Fibroblast of lung (primary cell): ENCODE measurements at regions not wholly inside any gene's neighbourhood (a gene's known extent, or its start where the extent isn't known, plus 50 kb on each side); places are given as distances from the start of the nearest gene placed in this dataset.

ENCODE experiments used
- DNase-seq, 2 donors: peaks; one replicate each; pipeline versions ENCODE4 v3.0.0 to v3.0.0-alpha.2; 2010; ENCODE audit warnings: low read depth in 2 of 2
- H2AFZ ChIP-seq: 2 replicates; pipeline ENCODE4 v1.5.1; 2012; ENCODE audit warnings: low read length, control low read depth, inconsistent platforms
- H3K27ac ChIP-seq: 2 replicates; pipeline ENCODE4 v1.5.1; 2011; ENCODE audit warnings: low read length, control low read depth; ENCODE audit not compliant: insufficient read depth
- H3K27me3 ChIP-seq: 2 replicates; pipeline ENCODE4 v1.5.1; 2011; ENCODE audit warnings: mild to moderate bottlenecking, low read length; ENCODE audit not compliant: control insufficient read depth, insufficient read depth
- H3K36me3 ChIP-seq: 2 replicates; pipeline ENCODE4 v1.5.1; 2011; ENCODE audit warnings: low read length; ENCODE audit not compliant: control insufficient read depth, insufficient read depth
- H3K4me1 ChIP-seq: 2 replicates; pipeline ENCODE4 v1.5.1; 2011; ENCODE audit warnings: low read length; ENCODE audit not compliant: control insufficient read depth, insufficient read depth; ENCODE audit errors: extremely low read depth
- H3K4me2 ChIP-seq: 2 replicates; pipeline ENCODE4 v1.5.1; 2011; ENCODE audit warnings: low read length, control low read depth; ENCODE audit not compliant: insufficient read depth; ENCODE audit errors: extremely low read depth
- H3K4me3 ChIP-seq, 4 experiments: fragments of 200-600 bp in 1 of 4; sonication (generic) in 1 of 4; replicated peaks in 1 of 4; 2 replicates each; pipeline ENCODE4 v1.5.1; 2011 to 2016; ENCODE audit warnings: low read length in 4 of 4, low read depth in 3 of 4, mild to moderate bottlenecking in 3 of 4, control low read depth in 2 of 4, inconsistent platforms in 1 of 4, mixed read lengths in 1 of 4; ENCODE audit not compliant: insufficient read depth in 1 of 4; ENCODE audit errors: control extremely low read depth in 1 of 4
- H3K79me2 ChIP-seq: 2 replicates; pipeline ENCODE4 v1.5.1; 2012; ENCODE audit warnings: mild to moderate bottlenecking, low read length, inconsistent platforms; ENCODE audit not compliant: control insufficient read depth, insufficient read depth
- H3K9ac ChIP-seq: 2 replicates; pipeline ENCODE4 v1.5.1; 2011; ENCODE audit warnings: mild to moderate bottlenecking, low read length, control low read depth; ENCODE audit not compliant: insufficient read depth
- H3K9me3 ChIP-seq: 2 replicates; pipeline ENCODE4 v1.5.1; 2012; ENCODE audit warnings: low read depth, low read length; ENCODE audit not compliant: control insufficient read depth, insufficient read depth
- H4K20me1 ChIP-seq: 2 replicates; pipeline ENCODE4 v1.5.1; 2011; ENCODE audit warnings: low read length; ENCODE audit not compliant: control insufficient read depth, insufficient read depth; ENCODE audit errors: extremely low read depth
- CTCF ChIP-seq, 2 donors: IDR thresholded peaks in 1 of 2; conservative IDR thresholded peaks in 1 of 2; 1 replicate in 1 of 2; 2 replicates in 1 of 2; pipeline ENCODE4 v1.5.1; 2011 to 2012; ENCODE audit warnings: low read length in 2 of 2, control low read depth in 1 of 2, inconsistent platforms in 1 of 2, low read depth in 1 of 2, mild to moderate bottlenecking in 1 of 2
- EZH2 ChIP-seq: IDR thresholded peaks from 2 replicates; pipeline ENCODE4 v1.5.1; 2012; ENCODE audit warnings: low read length, control low read depth, mild to moderate bottlenecking; ENCODE audit errors: missing control alignments

- no peak for TF ChIP-seq EZH2
- TF ChIP-seq CTCF (conservative IDR thresholded peaks at IDR 0.05 in 1 of 2, IDR thresholded peaks at IDR 0.05 in 1 of 2; ENCODE audit: low read depth in 1 of 2, low read length in 2 of 2): no peak
- H3K9me3 ChIP-seq: no peaks in the 10 kb centered on the region
- H3K9ac ChIP-seq: no peak overlapping the region
- no peaks in the 10 kb centered on the region for H3K36me3 ChIP-seq
- H3K4me2 ChIP-seq: no peak overlapping the region
- no peaks in the 10 kb centered on the region for H3K27me3 ChIP-seq
- H4K20me1 ChIP-seq: no peaks in the 10 kb centered on the region
- no peak overlapping the region for H2AFZ ChIP-seq
- H3K4me1 ChIP-seq: no peaks in the 10 kb centered on the region
- H3K79me2 ChIP-seq: no peaks in the 10 kb centered on the region
- H3K27ac ChIP-seq: no peak overlapping the region
- no peak for DNase-seq
- H3K4me3 ChIP-seq: no peak overlapping the region
Measured at GRCh38 chr11:91091563-91091962, 868.7 kb upstream of the CHORDC1 start.

GRCh38 chr11:91086028-91086427 lies 863.2 kb upstream of the CHORDC1 start:
- Histone ChIP-seq H2AFZ (no peak overlapping the region), H3K36me3 (no peaks in the 10 kb centered on the region), H3K4me1 (no peaks in the 10 kb centered on the region), H3K79me2 (no peaks in the 10 kb centered on the region), H3K4me2 (no peak overlapping the region), H3K9ac (no peak overlapping the region), H4K20me1 (no peaks in the 10 kb centered on the region), H3K27ac (no peak overlapping the region), H3K9me3 (no peaks in the 10 kb centered on the region), H3K4me3 (no peak overlapping the region), H3K27me3 (no peaks in the 10 kb centered on the region)
- TF ChIP-seq CTCF (conservative IDR thresholded peaks at IDR 0.05 in 1 of 2, IDR thresholded peaks at IDR 0.05 in 1 of 2; ENCODE audit: low read depth in 1 of 2, low read length in 2 of 2) (no peak), EZH2 (no peak)
- peak in 1 of 2 donors; percentile 54 for DNase-seq

DNA sequence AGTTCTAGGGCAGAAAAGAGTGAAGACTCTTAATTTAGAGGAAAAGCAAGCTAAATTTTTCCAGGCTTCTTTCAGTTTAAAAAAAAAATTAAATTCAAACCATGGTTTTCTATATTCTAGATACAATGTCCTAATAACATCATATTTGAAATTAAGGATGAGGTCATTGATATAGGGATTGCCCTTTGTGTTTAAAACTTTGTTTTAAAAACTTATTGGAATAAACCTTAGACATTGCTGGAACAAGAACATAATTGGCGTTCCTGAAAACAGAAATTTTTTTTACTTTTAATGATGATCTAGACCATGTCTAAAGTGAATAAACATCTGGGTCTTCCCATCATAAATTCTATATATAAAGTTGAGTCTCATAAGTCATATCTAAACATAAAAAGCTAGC lies 859.4 kb upstream of the CHORDC1 start:
- no peak overlapping the region for H2AFZ ChIP-seq
- H3K27me3 ChIP-seq: no peaks in the 10 kb centered on the region
- no peaks in the 10 kb centered on the region for H3K79me2 ChIP-seq
- H3K4me3 ChIP-seq: no peak overlapping the region
- H3K4me2 ChIP-seq: no peak overlapping the region
- H3K9me3 ChIP-seq: no peaks in the 10 kb centered on the region
- no peaks in the 10 kb centered on the region for H3K36me3 ChIP-seq
- H3K9ac ChIP-seq: no peak overlapping the region
- DNase-seq: no peak
- H4K20me1 ChIP-seq: no peaks in the 10 kb centered on the region
- H3K4me1 ChIP-seq: no peaks in the 10 kb centered on the region
- TF ChIP-seq EZH2: no peak
- no peak for TF ChIP-seq CTCF (conservative IDR thresholded peaks at IDR 0.05 in 1 of 2, IDR thresholded peaks at IDR 0.05 in 1 of 2; ENCODE audit: low read depth in 1 of 2, low read length in 2 of 2)
- H3K27ac ChIP-seq: no peak overlapping the region
